GM19467 (cell line): ENCODE measurements at regions not wholly inside any gene's neighbourhood (a gene's known extent, or its start where the extent isn't known, plus 50 kb on each side); places are given as distances from the start of the nearest gene placed in this dataset.
"Not testable (repeated sequence)": the region's sequence is repeated elsewhere in the genome, so short reads cannot be mapped to it uniquely, and the experiment has no call there.

Experiments used
- ATAC-seq: cut with Tn5 transposase; IDR thresholded peaks from one replicate; pipeline ENCODE4 v1.9.1; 2021; ENCODE audit warnings: mild to moderate bottlenecking, moderate library complexity; ENCODE audit not compliant: unreplicated experiment

- ATAC-seq: no peak
Measured at GRCh38 chr9:22217254-22217653, 208.1 kb upstream of the CDKN2B start.

GRCh38 chr9:22225856-22226255 lies 216.8 kb upstream of the CDKN2B start:
- ATAC-seq: not testable (repeated sequence)

GRCh38 chr9:22227986-22228385 lies 218.6 kb upstream of the DMRTA1 start:
- ATAC-seq: no peak

- no peak for ATAC-seq
Measured at GRCh38 chr9:22228542-22228941, 218.1 kb upstream of the DMRTA1 start.

- ATAC-seq: no peak
Measured at GRCh38 chr9:22229069-22229468, 217.6 kb upstream of the DMRTA1 start.

GRCh38 chr9:22231309-22231708 lies 215.3 kb upstream of the DMRTA1 start:
- ATAC-seq: not testable (repeated sequence)

- ATAC-seq: no peak
Measured at GRCh38 chr9:22232971-22233370, 213.7 kb upstream of the DMRTA1 start.

- ATAC-seq: no peak
Measured at GRCh38 chr9:22237497-22238363, 208.9 kb upstream of the DMRTA1 start.

GRCh38 chr9:22238809-22239684 lies 207.6 kb upstream of the DMRTA1 start:
- no peak for ATAC-seq

- peak; percentile 62 for ATAC-seq
Measured at GRCh38 chr9:22240619-22241018, 206.0 kb upstream of the DMRTA1 start.

GRCh38 chr9:22241024-22241423 lies 205.6 kb upstream of the DMRTA1 start:
- ATAC-seq: no peak

- ATAC-seq: no peak
Measured at GRCh38 chr9:22241611-22242010, 205.0 kb upstream of the DMRTA1 start.

GRCh38 chr9:22244139-22245011 lies 202.2 kb upstream of the DMRTA1 start:
- no peak for ATAC-seq

GRCh38 chr9:22255337-22255736 lies 191.3 kb upstream of the DMRTA1 start:
- ATAC-seq: no peak

GRCh38 chr9:22256381-22256780 lies 190.2 kb upstream of the DMRTA1 start:
- no peak for ATAC-seq

- ATAC-seq: no peak
Measured at GRCh38 chr9:22257026-22257816, 189.4 kb upstream of the DMRTA1 start.

GRCh38 chr9:22265038-22265437 lies 181.6 kb upstream of the DMRTA1 start:
- ATAC-seq: no peak

- ATAC-seq: no peak
Measured at GRCh38 chr9:22265534-22265933, 181.1 kb upstream of the DMRTA1 start.

GRCh38 chr9:22274477-22274876 lies 172.1 kb upstream of the DMRTA1 start:
- ATAC-seq: no peak

GRCh38 chr9:22278426-22278825 lies 168.2 kb upstream of the DMRTA1 start:
- ATAC-seq: no peak
